AG10803 (cell line): ENCODE measurements at regions not wholly inside any gene's neighbourhood (a gene's known extent, or its start where the extent isn't known, plus 50 kb on each side); places are given as distances from the start of the nearest gene placed in this dataset.

Source experiments
- DNase-seq: peaks from one replicate; pipeline ENCODE4 v3.0.0; 2010; ENCODE audit warnings: low read depth
- H3K4me3 ChIP-seq: 2 replicates; pipeline ENCODE4 v1.5.1; 2011; ENCODE audit warnings: mild to moderate bottlenecking, low read length, control low read depth
- CTCF ChIP-seq: conservative IDR thresholded peaks from 2 replicates; pipeline ENCODE4 v1.5.1; 2011; ENCODE audit warnings: mild to moderate bottlenecking, low read length, control low read depth, inconsistent platforms

DNA sequence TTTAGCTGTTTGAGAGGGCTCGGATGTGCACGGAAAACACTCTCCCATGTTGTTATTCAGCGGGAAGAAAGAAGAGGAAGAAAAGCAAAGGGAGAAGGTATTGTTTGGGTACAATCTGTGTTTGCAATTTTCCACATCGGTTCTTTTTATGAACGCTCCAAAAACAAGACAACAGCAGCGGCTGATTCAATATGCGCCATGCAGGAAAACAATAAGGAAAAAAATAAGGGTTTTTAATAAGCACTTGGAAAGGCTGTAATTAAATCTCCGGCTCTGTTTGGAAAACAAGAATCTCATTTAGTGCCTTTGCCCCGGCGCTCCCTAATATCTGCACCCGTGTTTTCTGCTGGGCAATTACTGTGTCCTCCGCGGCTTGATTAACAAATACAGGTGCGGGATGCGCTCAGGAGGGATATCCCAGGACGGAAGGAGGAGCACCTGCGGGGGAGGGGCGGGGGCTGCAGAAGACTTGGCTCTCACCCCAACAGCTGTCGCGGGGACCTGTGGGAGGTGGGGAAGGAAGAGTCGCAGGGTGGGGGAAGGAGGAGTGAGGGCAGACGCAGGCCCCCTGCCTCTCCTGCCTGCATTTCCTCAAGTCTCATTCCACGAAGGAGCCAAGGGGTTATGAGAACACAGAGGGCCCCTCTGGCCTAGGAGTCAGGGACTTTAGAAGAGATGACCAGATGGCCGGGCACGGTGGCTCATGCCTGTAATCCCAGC lies 181.5 kb upstream of the PODXL start:
- TF ChIP-seq CTCF = no peak

GRCh38 chr7:131735101-131735500 lies 178.7 kb upstream of the PODXL start:
- H3K4me3 ChIP-seq = no peak overlapping the region
- no peak for TF ChIP-seq CTCF
- no peak for DNase-seq

More for the DNA sequence above, 181.5 kb upstream of the PODXL start:
- no peak for DNase-seq
- H3K4me3 ChIP-seq = no peak overlapping the region

GRCh38 chr7:131733604-131734003 lies 177.2 kb upstream of the PODXL start:
- DNase-seq = no peak
- no peak overlapping the region for H3K4me3 ChIP-seq
- no peak for TF ChIP-seq CTCF

DNA sequence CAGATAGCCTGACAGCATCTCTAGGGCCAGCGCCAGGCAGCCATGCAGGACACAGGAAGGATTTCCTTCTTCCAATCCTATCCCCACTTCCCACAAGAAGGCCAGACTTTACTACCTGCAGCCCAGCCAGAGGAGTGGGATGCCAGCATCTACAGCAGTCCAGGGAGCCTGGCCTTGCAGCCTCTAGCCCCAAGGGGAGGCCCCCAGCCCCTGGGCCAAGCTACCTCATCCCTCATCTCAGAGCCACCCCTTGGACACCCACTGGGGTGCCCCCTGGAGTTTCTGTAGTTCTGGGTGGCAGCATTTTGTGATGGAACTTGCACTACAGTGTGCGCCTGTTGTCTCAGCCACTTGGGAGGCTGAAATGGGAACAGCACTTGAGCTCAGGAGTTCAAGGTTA lies 170.8 kb upstream of the PODXL start:
- no peak for DNase-seq
- TF ChIP-seq CTCF = no peak
- H3K4me3 ChIP-seq = no peak overlapping the region

DNA sequence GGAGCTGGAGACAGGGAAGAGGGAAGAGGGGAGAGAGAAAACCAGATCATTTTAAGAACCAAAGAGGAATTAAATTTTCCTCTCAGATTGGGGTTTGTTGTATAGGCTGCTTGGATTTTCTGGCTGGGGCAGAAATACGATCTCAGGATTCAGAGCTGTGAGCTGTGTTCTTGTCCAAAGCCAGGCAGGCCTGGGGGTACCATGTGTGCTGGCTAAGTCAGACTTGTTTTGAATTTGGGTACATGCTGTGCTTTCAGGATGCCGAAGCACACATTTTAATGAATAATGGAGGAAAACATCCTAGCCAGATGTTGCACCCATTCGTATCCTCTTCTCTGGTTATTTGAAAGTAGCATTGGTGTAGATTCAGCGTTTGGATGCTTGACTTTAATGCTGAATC lies 170.3 kb upstream of the PODXL start:
- H3K4me3 ChIP-seq = no peak overlapping the region
- no peak for TF ChIP-seq CTCF
- no peak for DNase-seq

- H3K4me3 ChIP-seq = no peak overlapping the region
- no peak for TF ChIP-seq CTCF
- no peak for DNase-seq
These were observed 169.6 kb upstream of the PODXL start for GRCh38 chr7:131726031-131726430.

DNA sequence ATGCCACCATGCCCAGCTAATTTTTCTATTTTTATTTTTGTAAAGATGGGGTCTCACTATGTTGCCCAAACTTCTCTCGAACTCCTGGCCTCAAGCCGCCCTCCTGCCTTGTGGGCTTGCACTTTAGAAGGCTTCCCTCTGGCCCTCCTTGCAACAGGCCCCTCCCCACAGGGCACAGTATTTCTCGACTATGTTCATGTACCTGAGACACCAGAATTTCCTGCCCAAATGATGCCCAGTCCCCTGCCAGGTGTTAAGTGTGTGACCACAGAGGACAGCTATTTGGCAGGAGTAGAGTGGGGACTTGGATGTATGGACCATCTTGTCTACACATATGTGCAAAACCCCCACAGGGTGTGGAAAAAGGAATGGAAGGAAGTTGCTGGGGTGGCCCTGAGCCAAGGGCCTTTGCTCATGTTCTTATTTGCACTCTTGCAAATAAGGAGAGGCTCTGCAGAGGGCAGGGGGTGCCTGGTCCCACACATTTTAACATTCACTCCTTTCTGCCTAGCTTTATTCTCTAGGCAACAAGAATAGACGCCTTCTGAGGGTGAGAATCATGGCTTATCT lies 168.4 kb upstream of the PODXL start:
- TF ChIP-seq CTCF = no peak
- no peak for DNase-seq
- H3K4me3 ChIP-seq = no peak overlapping the region
